ENCODE measurements at regions not wholly inside any gene's neighbourhood (a gene's known extent, or its start where the extent isn't known, plus 50 kb on each side); places are given as distances from the start of the nearest gene placed in this dataset.
"Not testable (repeated sequence)": the region's sequence is repeated elsewhere in the genome, so short reads cannot be mapped to it uniquely, and the experiment has no call there.

DNA sequence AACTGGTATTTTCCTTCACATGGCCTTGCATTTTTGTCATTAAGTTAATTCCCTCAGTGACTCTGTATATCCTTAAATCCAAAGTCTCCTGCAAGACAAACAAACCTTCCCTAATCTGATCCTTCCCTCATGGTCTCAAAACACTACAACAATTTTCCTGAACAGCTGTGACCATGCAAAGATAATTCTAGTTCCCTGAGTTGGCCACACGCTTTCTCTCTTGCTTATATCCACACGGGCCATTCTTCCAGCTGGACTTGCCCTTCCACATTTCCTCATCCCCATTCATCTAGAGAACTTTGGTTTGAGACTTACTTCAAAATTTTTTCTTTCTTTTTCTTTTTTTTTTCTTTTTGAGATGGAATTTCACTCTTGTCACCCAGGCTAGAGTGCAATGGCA, 1590.7 kb downstream of the STIM2 start:
- Mint-ChIP-seq H3K36me3 (no peaks in the 10 kb centered on the region), H3K9me3 (peaks cover 0 to 31% (median 10%) of the 10 kb centered on the region in 8 donors), H3K4me3 (no peak overlapping the region), H3K27ac (no peak overlapping the region), H3K27me3 (no peaks in the 10 kb centered on the region), H3K4me1 (no peaks in the 10 kb centered on the region)
- Histone ChIP-seq H3K27ac (ENCODE audit: low read depth, low read length) (no peak overlapping the region), H3K4me1 (ENCODE audit: insufficient read depth, low read length) (no peaks in the 10 kb centered on the region), H3K9me3 (ENCODE audit: control insufficient read depth in 1 of 2, low read length in 2 of 2) (no peaks in the 10 kb centered on the region), H3K4me3 (ENCODE audit: low read length in 2 of 2) (no peak overlapping the region), H3K36me3 (ENCODE audit: insufficient read depth, low read length) (no peaks in the 10 kb centered on the region), H3K27me3 (ENCODE audit: insufficient read depth, low read length) (no peaks in the 10 kb centered on the region)
- CTCF ChIA-PET (ENCODE audit: partially characterized antibody): no interaction called here
- no peak for DNase-seq
- POLR2A ChIA-PET (ENCODE audit: partially characterized antibody): no interaction called here
- intact Hi-C loops (cut with micrococcal nuclease): no loop called here

DNA sequence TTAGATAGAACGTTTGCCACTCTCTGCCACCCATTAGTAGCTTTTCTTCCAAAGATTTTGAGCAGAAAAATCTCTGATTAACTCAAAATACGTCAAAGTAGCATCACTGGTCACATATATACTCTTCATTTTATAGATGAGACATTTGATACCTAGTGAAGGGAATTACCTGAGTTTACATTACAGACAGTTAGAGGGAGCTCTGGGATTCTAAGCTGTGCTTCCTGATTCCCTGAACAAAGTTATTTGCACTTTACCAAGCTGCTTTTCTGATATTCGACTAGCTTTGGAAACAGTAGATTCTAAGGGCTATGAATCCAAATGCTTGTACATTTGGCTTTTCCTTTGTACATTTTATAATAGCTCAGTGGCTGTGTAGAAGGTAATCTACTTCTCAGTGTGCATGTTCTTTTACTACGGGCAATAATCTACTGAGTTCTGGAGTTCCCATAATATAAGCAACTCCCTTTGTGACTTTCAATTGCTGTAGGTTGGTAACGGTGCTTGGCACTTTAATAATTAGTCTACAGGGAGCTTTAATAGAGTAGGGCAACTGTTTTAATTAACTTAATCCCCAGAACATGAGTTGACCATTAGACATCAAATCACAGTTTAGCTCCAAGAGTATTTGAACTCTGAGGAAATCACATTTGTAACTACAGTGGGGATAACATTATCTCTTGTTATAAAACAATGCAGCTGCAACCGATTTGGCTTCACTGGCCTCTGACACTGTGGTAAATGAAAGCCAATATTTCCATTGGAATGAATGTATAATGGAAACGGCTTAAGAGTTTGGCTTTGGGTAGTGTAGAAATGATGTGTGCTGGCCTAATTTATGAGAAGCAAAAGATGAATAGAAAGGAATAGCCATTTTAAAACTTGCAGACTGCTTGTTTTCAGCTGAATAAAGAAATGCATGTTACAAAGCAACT, 1602.4 kb downstream of the STIM2 start:
- Mint-ChIP-seq H3K9me3 (peaks cover 0 to 14% (median under 1%) of the 10 kb centered on the region in 8 donors), H3K4me3 (no peak overlapping the region)

GRCh38 chr4:28464823-28465222, 1604.2 kb downstream of the STIM2 start:
- H3K4me1 ChIP-seq (ENCODE audit: insufficient read depth, low read length): no peaks in the 10 kb centered on the region
- no peak overlapping the region for H3K27ac Mint-ChIP-seq

More for the DNA sequence above, 1602.4 kb downstream of the STIM2 start:
- no peak for DNase-seq
- intact Hi-C loops (cut with micrococcal nuclease): no loop called here
- Histone ChIP-seq H3K36me3 (ENCODE audit: insufficient read depth, low read length) (no peaks in the 10 kb centered on the region), H3K9me3 (ENCODE audit: control insufficient read depth in 1 of 2, low read length in 2 of 2) (no peaks in the 10 kb centered on the region), H3K27me3 (ENCODE audit: insufficient read depth, low read length) (no peaks in the 10 kb centered on the region), H3K4me3 (ENCODE audit: low read length in 2 of 2) (no peak overlapping the region), H3K27ac (ENCODE audit: low read depth, low read length) (no peak overlapping the region), H3K4me1 (ENCODE audit: insufficient read depth, low read length) (no peaks in the 10 kb centered on the region)
- ChIA-PET POLR2A (ENCODE audit: partially characterized antibody) (no interaction called here), CTCF (ENCODE audit: partially characterized antibody) (no interaction called here)
- Mint-ChIP-seq H3K4me1 (no peaks in the 10 kb centered on the region), H3K27ac (no peak overlapping the region), H3K36me3 (no peaks in the 10 kb centered on the region), H3K27me3 (no peaks in the 10 kb centered on the region)

GRCh38 chr4:28466886-28467285, 1606.2 kb downstream of the STIM2 start:
- H3K27me3 Mint-ChIP-seq; H3K9me3 ChIP-seq (ENCODE audit: control insufficient read depth in 1 of 2, low read length in 2 of 2); H3K27ac ChIP-seq (ENCODE audit: low read depth, low read length); POLR2A ChIA-PET (ENCODE audit: partially characterized antibody); H3K4me1 ChIP-seq (ENCODE audit: insufficient read depth, low read length); H3K4me1 Mint-ChIP-seq; H3K36me3 Mint-ChIP-seq; H3K27me3 ChIP-seq (ENCODE audit: insufficient read depth, low read length); intact Hi-C loops (cut with micrococcal nuclease); DNase-seq; H3K4me3 ChIP-seq (ENCODE audit: low read length in 2 of 2); H3K27ac Mint-ChIP-seq; H3K4me3 Mint-ChIP-seq; H3K36me3 ChIP-seq (ENCODE audit: insufficient read depth, low read length); CTCF ChIA-PET (ENCODE audit: partially characterized antibody): not testable (repeated sequence)
- peaks cover 0 to 13% (median 3%) of the 10 kb centered on the region in 8 donors for H3K9me3 Mint-ChIP-seq

More at GRCh38 chr4:28464823-28465222, 1604.2 kb downstream of the STIM2 start:
- ChIA-PET POLR2A (ENCODE audit: partially characterized antibody) (no interaction called here), CTCF (ENCODE audit: partially characterized antibody) (no interaction called here)
- H3K9me3 Mint-ChIP-seq: peaks cover 0 to 11% (median 2%) of the 10 kb centered on the region in 8 donors
- H3K4me1 Mint-ChIP-seq: no peaks in the 10 kb centered on the region
- H3K27me3 Mint-ChIP-seq: no peaks in the 10 kb centered on the region
- intact Hi-C loops (cut with micrococcal nuclease): no loop called here
- H3K27me3 ChIP-seq (ENCODE audit: insufficient read depth, low read length): no peaks in the 10 kb centered on the region
- H3K36me3 Mint-ChIP-seq: no peaks in the 10 kb centered on the region
- no peak overlapping the region for H3K27ac ChIP-seq (ENCODE audit: low read depth, low read length)
- no peak overlapping the region for H3K4me3 ChIP-seq (ENCODE audit: low read length in 2 of 2)
- no peak for DNase-seq
- no peaks in the 10 kb centered on the region for H3K9me3 ChIP-seq (ENCODE audit: control insufficient read depth in 1 of 2, low read length in 2 of 2)
- H3K36me3 ChIP-seq (ENCODE audit: insufficient read depth, low read length): no peaks in the 10 kb centered on the region
- H3K4me3 Mint-ChIP-seq: no peak overlapping the region

GRCh38 chr4:28469387-28469786, 1608.7 kb downstream of the STIM2 start:
- no peaks in the 10 kb centered on the region for H3K27me3 Mint-ChIP-seq
- no peak overlapping the region for H3K27ac ChIP-seq (ENCODE audit: low read depth, low read length)
- POLR2A ChIA-PET (ENCODE audit: partially characterized antibody): no interaction called here
- no peak overlapping the region for H3K4me3 Mint-ChIP-seq
- H3K9me3 Mint-ChIP-seq: peaks cover 0 to 12% (median 5%) of the 10 kb centered on the region in 8 donors
- no peaks in the 10 kb centered on the region for H3K4me1 Mint-ChIP-seq
- H3K36me3 Mint-ChIP-seq: no peaks in the 10 kb centered on the region
- no peaks in the 10 kb centered on the region for H3K27me3 ChIP-seq (ENCODE audit: insufficient read depth, low read length)
- no peak overlapping the region for H3K27ac Mint-ChIP-seq
- DNase-seq: no peak
- intact Hi-C loops (cut with micrococcal nuclease): no loop called here
- CTCF ChIA-PET (ENCODE audit: partially characterized antibody): no interaction called here
- no peaks in the 10 kb centered on the region for H3K9me3 ChIP-seq (ENCODE audit: control insufficient read depth in 1 of 2, low read length in 2 of 2)
- H3K4me1 ChIP-seq (ENCODE audit: insufficient read depth, low read length): no peaks in the 10 kb centered on the region
- H3K36me3 ChIP-seq (ENCODE audit: insufficient read depth, low read length): no peaks in the 10 kb centered on the region
- H3K4me3 ChIP-seq (ENCODE audit: low read length in 2 of 2): no peak overlapping the region

GRCh38 chr4:28469886-28470285, 1609.2 kb downstream of the STIM2 start:
- Mint-ChIP-seq H3K4me3 (no peak overlapping the region), H3K9me3 (peaks cover 0 to 12% (median 6%) of the 10 kb centered on the region in 8 donors), H3K27me3 (no peaks in the 10 kb centered on the region), H3K4me1 (no peaks in the 10 kb centered on the region), H3K36me3 (no peaks in the 10 kb centered on the region), H3K27ac (no peak overlapping the region)
- no peak for DNase-seq
- Histone ChIP-seq H3K4me3 (ENCODE audit: low read length in 2 of 2) (no peak overlapping the region), H3K9me3 (ENCODE audit: control insufficient read depth in 1 of 2, low read length in 2 of 2) (no peaks in the 10 kb centered on the region), H3K36me3 (ENCODE audit: insufficient read depth, low read length) (no peaks in the 10 kb centered on the region), H3K4me1 (ENCODE audit: insufficient read depth, low read length) (no peaks in the 10 kb centered on the region), H3K27ac (ENCODE audit: low read depth, low read length) (no peak overlapping the region), H3K27me3 (ENCODE audit: insufficient read depth, low read length) (no peaks in the 10 kb centered on the region)
- ChIA-PET POLR2A (ENCODE audit: partially characterized antibody) (no interaction called here), CTCF (ENCODE audit: partially characterized antibody) (no interaction called here)
- intact Hi-C loops (cut with micrococcal nuclease): no loop called here

DNA sequence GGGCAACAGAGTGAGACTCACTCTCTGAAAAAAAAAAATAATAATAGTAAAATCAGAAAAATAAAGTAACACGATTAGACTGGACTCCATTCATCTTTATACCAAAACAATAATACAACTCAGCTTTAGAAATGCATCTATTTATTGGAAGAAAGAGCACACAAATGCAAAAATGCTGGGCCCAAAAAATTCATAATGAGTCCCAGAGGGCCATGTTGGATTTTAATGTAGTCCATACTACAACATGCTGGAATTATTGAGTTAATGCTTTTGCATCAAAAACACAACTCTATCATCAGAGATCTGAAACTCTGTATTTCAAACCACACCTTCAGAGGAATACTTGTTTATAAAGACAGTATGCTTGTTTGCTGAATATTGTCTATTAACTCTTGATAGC, 1614.7 kb downstream of the STIM2 start:
- no peak for DNase-seq
- H3K27ac Mint-ChIP-seq: no peak overlapping the region
- ChIA-PET POLR2A (ENCODE audit: partially characterized antibody) (no interaction called here), CTCF (ENCODE audit: partially characterized antibody) (no interaction called here)
- H3K4me1 ChIP-seq (ENCODE audit: insufficient read depth, low read length): no peaks in the 10 kb centered on the region
- no peaks in the 10 kb centered on the region for H3K36me3 Mint-ChIP-seq
- no peaks in the 10 kb centered on the region for H3K27me3 Mint-ChIP-seq
- H3K27me3 ChIP-seq (ENCODE audit: insufficient read depth, low read length): no peaks in the 10 kb centered on the region
- H3K27ac ChIP-seq (ENCODE audit: low read depth, low read length): no peak overlapping the region
- H3K9me3 ChIP-seq (ENCODE audit: control insufficient read depth in 1 of 2, low read length in 2 of 2): no peaks in the 10 kb centered on the region
- no peak overlapping the region for H3K4me3 Mint-ChIP-seq
- no peaks in the 10 kb centered on the region for H3K4me1 Mint-ChIP-seq
- no peaks in the 10 kb centered on the region for H3K36me3 ChIP-seq (ENCODE audit: insufficient read depth, low read length)
- H3K9me3 Mint-ChIP-seq: peaks cover 2 to 12% (median 7%) of the 10 kb centered on the region in 8 donors
- intact Hi-C loops (cut with micrococcal nuclease): no loop called here
- H3K4me3 ChIP-seq (ENCODE audit: low read length in 2 of 2): no peak overlapping the region

All from CD4-positive, alpha-beta memory T cell (primary cell).